ENCODE measurements at regions not wholly inside any gene's neighbourhood (a gene's known extent, or its start where the extent isn't known, plus 50 kb on each side); places are given as distances from the start of the nearest gene placed in this dataset.

GRCh38 chr7:13414181-13414580 is 575.3 kb downstream of the ETV1 start:
- TF ChIP-seq EZH2phosphoT487 (IDR thresholded peaks at IDR 0.05; ENCODE audit: borderline replicate concordance, low read depth, low read length) = no peak
- no peak for TF ChIP-seq CTCF (conservative IDR thresholded peaks at IDR 0.05; ENCODE audit: low read length)
- no peaks in the 10 kb centered on the region for H4K20me1 ChIP-seq (ENCODE audit: insufficient read depth, low read length)
- H3K4me3 ChIP-seq (ENCODE audit: low read depth, low read length, poor library complexity, severe bottlenecking) = no peak overlapping the region
- ChIA-PET CTCF (ENCODE audit: unreplicated experiment) (no interaction called here), POLR2A (no interaction called here)
- H3K27ac ChIP-seq (ENCODE audit: low read depth, low read length, poor library complexity, severe bottlenecking) = no peak overlapping the region
- peaks cover 5% of the 10 kb centered on the region; the same call in 1 of the 2 replicates for H3K9me3 ChIP-seq (ENCODE audit: low read length)
- no peaks in the 10 kb centered on the region for H3K4me1 ChIP-seq (ENCODE audit: insufficient read depth, low read length, poor library complexity, severe bottlenecking)
- H3K4me2 ChIP-seq (ENCODE audit: low read length) = no peak overlapping the region
- DNase-seq (ENCODE audit: low spot score) = no peak
- H3K36me3 ChIP-seq (ENCODE audit: insufficient read depth, low read length) = no peaks in the 10 kb centered on the region
- H3K9me2 ChIP-seq (ENCODE audit: insufficient read depth, low read length) = no peaks in the 10 kb centered on the region
- no TSS peak for BruUV-seq (replicated peaks)
- H3K79me2 ChIP-seq (ENCODE audit: insufficient read depth, low read depth, low read length) = no peaks in the 10 kb centered on the region
- no peak overlapping the region for H2AFZ ChIP-seq (ENCODE audit: low read length)
- intact Hi-C loops (cut with micrococcal nuclease; ENCODE audit: unreplicated experiment) = no loop called here

- intact Hi-C loops (cut with micrococcal nuclease; ENCODE audit: unreplicated experiment) = no loop called here
- Histone ChIP-seq H3K9me2 (ENCODE audit: insufficient read depth, low read length) (no peaks in the 10 kb centered on the region), H3K4me1 (ENCODE audit: insufficient read depth, low read length, poor library complexity, severe bottlenecking) (no peaks in the 10 kb centered on the region), H3K36me3 (ENCODE audit: insufficient read depth, low read length) (no peaks in the 10 kb centered on the region), H4K20me1 (ENCODE audit: insufficient read depth, low read length) (no peaks in the 10 kb centered on the region), H3K79me2 (ENCODE audit: insufficient read depth, low read depth, low read length) (no peaks in the 10 kb centered on the region), H2AFZ (ENCODE audit: low read length) (no peak overlapping the region), H3K27ac (ENCODE audit: low read depth, low read length, poor library complexity, severe bottlenecking) (no peak overlapping the region), H3K4me2 (ENCODE audit: low read length) (no peak overlapping the region), H3K9me3 (ENCODE audit: low read length) (peaks cover 5% of the 10 kb centered on the region; the same call in 1 of the 2 replicates), H3K4me3 (ENCODE audit: low read depth, low read length, poor library complexity, severe bottlenecking) (no peak overlapping the region)
- ChIA-PET CTCF (ENCODE audit: unreplicated experiment) (no interaction called here), POLR2A (no interaction called here)
- no TSS peak for BruUV-seq (replicated peaks)
- DNase-seq (ENCODE audit: low spot score) = no peak
- TF ChIP-seq EZH2phosphoT487 (IDR thresholded peaks at IDR 0.05; ENCODE audit: borderline replicate concordance, low read depth, low read length) = no peak
- no peak for TF ChIP-seq CTCF (conservative IDR thresholded peaks at IDR 0.05; ENCODE audit: low read length)
These were observed 574.8 kb downstream of the ETV1 start for GRCh38 chr7:13414661-13415107.

DNA sequence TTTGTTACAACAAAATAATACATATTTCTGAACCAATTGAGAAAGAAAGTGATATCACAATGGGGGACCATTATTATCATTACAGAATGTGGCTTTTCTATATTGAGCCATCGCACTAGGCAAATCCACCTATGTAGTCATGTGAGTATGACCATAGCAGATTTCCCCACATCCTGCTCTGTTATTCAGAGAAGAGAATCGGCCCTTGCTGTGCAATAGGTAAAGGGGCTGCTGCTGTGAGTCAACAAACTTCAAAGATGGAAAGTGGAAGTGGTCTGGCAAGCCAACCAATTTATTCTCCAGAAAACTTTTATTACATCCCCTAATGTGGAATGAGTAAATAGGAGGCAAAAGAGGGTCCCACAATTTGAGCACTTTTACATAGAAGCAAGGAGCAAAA is 573.4 kb downstream of the ETV1 start:
- TF ChIP-seq CTCF (conservative IDR thresholded peaks at IDR 0.05; ENCODE audit: low read length) (no peak), EZH2phosphoT487 (IDR thresholded peaks at IDR 0.05; ENCODE audit: borderline replicate concordance, low read depth, low read length) (no peak)

More for the DNA sequence above, 573.4 kb downstream of the ETV1 start:
- H3K27ac ChIP-seq (ENCODE audit: low read depth, low read length, poor library complexity, severe bottlenecking) = no peak overlapping the region
- no peaks in the 10 kb centered on the region for H3K9me2 ChIP-seq (ENCODE audit: insufficient read depth, low read length)
- no peak overlapping the region for H3K4me3 ChIP-seq (ENCODE audit: low read depth, low read length, poor library complexity, severe bottlenecking)
- H3K36me3 ChIP-seq (ENCODE audit: insufficient read depth, low read length) = no peaks in the 10 kb centered on the region
- intact Hi-C loops (cut with micrococcal nuclease; ENCODE audit: unreplicated experiment) = no loop called here
- no peaks in the 10 kb centered on the region for H3K4me1 ChIP-seq (ENCODE audit: insufficient read depth, low read length, poor library complexity, severe bottlenecking)
- DNase-seq (ENCODE audit: low spot score) = no peak
- H4K20me1 ChIP-seq (ENCODE audit: insufficient read depth, low read length) = no peaks in the 10 kb centered on the region
- H3K9me3 ChIP-seq (ENCODE audit: low read length) = peaks cover 5% of the 10 kb centered on the region; the same call in 1 of the 2 replicates
- H3K79me2 ChIP-seq (ENCODE audit: insufficient read depth, low read depth, low read length) = no peaks in the 10 kb centered on the region
- no TSS peak for BruUV-seq (replicated peaks)
- H2AFZ ChIP-seq (ENCODE audit: low read length) = no peak overlapping the region
- ChIA-PET POLR2A (interaction anchor here (0.6 to 1.0 kb wide), 2 partner anchors 85 to 747 kb away, joined by 3 read pairs; no protein-coding TSS in a partner anchor), CTCF (ENCODE audit: unreplicated experiment) (no interaction called here)
- no peak overlapping the region for H3K4me2 ChIP-seq (ENCODE audit: low read length)

Measured in OCI-LY7 (cell line).